ENCODE measurements at regions not wholly inside any gene's neighbourhood (a gene's known extent, or its start where the extent isn't known, plus 50 kb on each side); places are given as distances from the start of the nearest gene placed in this dataset.
A peak's percentile ranks its signal among the peaks of the same experiment; 100 is the strongest.

DNA sequence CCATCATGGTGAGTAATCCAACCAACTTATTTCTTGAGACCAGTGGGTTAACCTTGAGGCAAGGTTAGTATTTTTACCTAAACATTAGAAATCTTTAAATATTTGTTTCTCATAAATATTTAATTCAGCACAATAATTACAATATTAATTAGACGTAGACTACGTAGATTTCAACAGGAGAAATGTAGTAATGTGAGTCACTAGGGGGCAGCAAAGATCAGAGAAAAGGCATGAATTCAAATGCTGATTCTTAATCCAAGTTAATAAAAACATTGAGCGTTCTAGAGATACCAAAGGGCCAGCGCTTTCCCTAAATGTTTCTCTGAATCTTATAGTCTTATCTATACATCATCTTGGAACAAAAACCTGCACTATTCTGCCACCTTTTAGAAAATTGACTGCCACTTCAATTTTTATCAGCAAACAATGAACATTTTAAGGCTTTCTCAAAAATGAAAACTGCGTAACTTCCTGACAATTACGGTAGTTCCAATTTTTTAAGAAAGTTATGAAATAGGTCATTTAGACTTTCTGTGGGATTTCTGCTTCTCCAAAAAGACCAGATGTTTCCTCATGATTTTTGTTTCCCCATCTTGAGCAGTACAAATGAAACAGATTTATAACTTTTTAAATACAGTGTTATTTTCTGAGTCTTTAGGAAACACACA lies 180.7 kb downstream of the GASK1B start:
- WGBS, result 15% methylated on average over 6 of the region's 6 CpGs

More for the DNA sequence above, 180.7 kb downstream of the GASK1B start:
- Histone ChIP-seq H3K27ac (ENCODE audit: low read depth in 1 of 2, low read length in 2 of 2) (peak overlapping the region in 1 of 2 donors; percentile 63), H3K9ac (ENCODE audit: low read depth in 1 of 2, low read length in 2 of 2) (peak overlapping the region in 1 of 2 donors; percentile 21), H3K9me3 (ENCODE audit: control insufficient read depth in 4 of 4, low read length in 3 of 4) (no peaks in the 10 kb centered on the region), H3K36me3 (ENCODE audit: control insufficient read depth in 4 of 4, insufficient read depth in 3 of 4, low read depth in 1 of 4, low read length in 3 of 4) (no peaks in the 10 kb centered on the region), H3K4me3 (ENCODE audit: low read depth in 1 of 3, low read length in 3 of 3) (peak overlapping the region in 1 of 3 donors; percentile 44), H3K27me3 (ENCODE audit: control insufficient read depth in 4 of 4, insufficient read depth in 4 of 4, low read length in 3 of 4) (no peaks in the 10 kb centered on the region), H3K4me1 (ENCODE audit: control insufficient read depth in 4 of 4, insufficient read depth in 4 of 4, low read length in 3 of 4) (peaks cover 0 to 4% (median 1%) of the 10 kb centered on the region in 4 donors)
- no peak for TF ChIP-seq FOXA1 (IDR thresholded peaks at IDR 0.05)
- TF ChIP-seq SP1 (IDR thresholded peaks at IDR 0.05), result no peak
- no peak for TF ChIP-seq FOXA2 (IDR thresholded peaks at IDR 0.05)
- TF ChIP-seq RAD21 (IDR thresholded peaks at IDR 0.05), result peak; percentile 86 to 91
- no peak for TF ChIP-seq YY1 (IDR thresholded peaks at IDR 0.05)
- TF ChIP-seq, protein P1, sequence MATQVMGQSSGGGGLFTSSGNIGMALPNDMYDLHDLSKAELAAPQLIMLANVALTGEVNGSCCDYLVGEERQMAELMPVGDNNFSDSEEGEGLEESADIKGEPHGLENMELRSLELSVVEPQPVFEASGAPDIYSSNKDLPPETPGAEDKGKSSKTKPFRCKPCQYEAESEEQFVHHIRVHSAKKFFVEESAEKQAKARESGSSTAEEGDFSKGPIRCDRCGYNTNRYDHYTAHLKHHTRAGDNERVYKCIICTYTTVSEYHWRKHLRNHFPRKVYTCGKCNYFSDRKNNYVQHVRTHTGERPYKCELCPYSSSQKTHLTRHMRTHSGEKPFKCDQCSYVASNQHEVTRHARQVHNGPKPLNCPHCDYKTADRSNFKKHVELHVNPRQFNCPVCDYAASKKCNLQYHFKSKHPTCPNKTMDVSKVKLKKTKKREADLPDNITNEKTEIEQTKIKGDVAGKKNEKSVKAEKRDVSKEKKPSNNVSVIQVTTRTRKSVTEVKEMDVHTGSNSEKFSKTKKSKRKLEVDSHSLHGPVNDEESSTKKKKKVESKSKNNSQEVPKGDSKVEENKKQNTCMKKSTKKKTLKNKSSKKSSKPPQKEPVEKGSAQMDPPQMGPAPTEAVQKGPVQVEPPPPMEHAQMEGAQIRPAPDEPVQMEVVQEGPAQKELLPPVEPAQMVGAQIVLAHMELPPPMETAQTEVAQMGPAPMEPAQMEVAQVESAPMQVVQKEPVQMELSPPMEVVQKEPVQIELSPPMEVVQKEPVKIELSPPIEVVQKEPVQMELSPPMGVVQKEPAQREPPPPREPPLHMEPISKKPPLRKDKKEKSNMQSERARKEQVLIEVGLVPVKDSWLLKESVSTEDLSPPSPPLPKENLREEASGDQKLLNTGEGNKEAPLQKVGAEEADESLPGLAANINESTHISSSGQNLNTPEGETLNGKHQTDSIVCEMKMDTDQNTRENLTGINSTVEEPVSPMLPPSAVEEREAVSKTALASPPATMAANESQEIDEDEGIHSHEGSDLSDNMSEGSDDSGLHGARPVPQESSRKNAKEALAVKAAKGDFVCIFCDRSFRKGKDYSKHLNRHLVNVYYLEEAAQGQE (IDR thresholded peaks at IDR 0.05), result no peak
- no peak for TF ChIP-seq ATF3 (IDR thresholded peaks at IDR 0.05)
- TF ChIP-seq GABPA (IDR thresholded peaks at IDR 0.05 in 1 of 2, conservative IDR thresholded peaks at IDR 0.05 in 1 of 2), result no peak
- peak; percentile 45 for TF ChIP-seq NR2F2 (IDR thresholded peaks at IDR 0.05)
- TF ChIP-seq MAX (IDR thresholded peaks at IDR 0.05), result no peak
- no peak for TF ChIP-seq JUND (IDR thresholded peaks at IDR 0.05)
- no peak for TF ChIP-seq RXRA (IDR thresholded peaks at IDR 0.05)
- TF ChIP-seq HNF4A (conservative IDR thresholded peaks at IDR 0.05), result no peak
- no peak for TF ChIP-seq EGR1 (IDR thresholded peaks at IDR 0.05; ENCODE audit: low read depth in 2 of 2)
- no peak for TF ChIP-seq TAF1 (conservative IDR thresholded peaks at IDR 0.05)
- TF ChIP-seq CTCF (IDR thresholded peaks at IDR 0.05; ENCODE audit: low read depth, low read length, missing input control), result peak; percentile 69
- TF ChIP-seq, protein P2, sequence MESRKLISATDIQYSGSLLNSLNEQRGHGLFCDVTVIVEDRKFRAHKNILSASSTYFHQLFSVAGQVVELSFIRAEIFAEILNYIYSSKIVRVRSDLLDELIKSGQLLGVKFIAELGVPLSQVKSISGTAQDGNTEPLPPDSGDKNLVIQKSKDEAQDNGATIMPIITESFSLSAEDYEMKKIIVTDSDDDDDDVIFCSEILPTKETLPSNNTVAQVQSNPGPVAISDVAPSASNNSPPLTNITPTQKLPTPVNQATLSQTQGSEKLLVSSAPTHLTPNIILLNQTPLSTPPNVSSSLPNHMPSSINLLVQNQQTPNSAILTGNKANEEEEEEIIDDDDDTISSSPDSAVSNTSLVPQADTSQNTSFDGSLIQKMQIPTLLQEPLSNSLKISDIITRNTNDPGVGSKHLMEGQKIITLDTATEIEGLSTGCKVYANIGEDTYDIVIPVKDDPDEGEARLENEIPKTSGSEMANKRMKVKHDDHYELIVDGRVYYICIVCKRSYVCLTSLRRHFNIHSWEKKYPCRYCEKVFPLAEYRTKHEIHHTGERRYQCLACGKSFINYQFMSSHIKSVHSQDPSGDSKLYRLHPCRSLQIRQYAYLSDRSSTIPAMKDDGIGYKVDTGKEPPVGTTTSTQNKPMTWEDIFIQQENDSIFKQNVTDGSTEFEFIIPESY (IDR thresholded peaks at IDR 0.05), result no peak
- no peak for TF ChIP-seq HNF4G (IDR thresholded peaks at IDR 0.05)
- no peak for DNase-seq (ENCODE audit: low spot score)
